H9 (cell line): ENCODE measurements at regions not wholly inside any gene's neighbourhood (a gene's known extent, or its start where the extent isn't known, plus 50 kb on each side); places are given as distances from the start of the nearest gene placed in this dataset.

Experiments used
- DNase-seq: peaks from one replicate; pipeline ENCODE4 v3.0.0-alpha.2; 2017
- H2AFZ ChIP-seq: one replicate; pipeline ENCODE4 v1.6.1; 2013; ENCODE audit warnings: mild to moderate bottlenecking, low read length, control low read depth, moderate library complexity
- H2AK5ac ChIP-seq: 2 replicates; pipeline ENCODE4 v1.6.1; 2013; ENCODE audit warnings: low read length, control low read depth, mixed read lengths; ENCODE audit not compliant: insufficient read length
- H2BK120ac ChIP-seq: one replicate; pipeline ENCODE4 v1.6.1; 2013; ENCODE audit warnings: low read depth, mild to moderate bottlenecking, low read length, control low read depth, inconsistent platforms; ENCODE audit not compliant: poor library complexity, severe bottlenecking
- H2BK12ac ChIP-seq: 2 replicates; pipeline ENCODE4 v1.6.1; 2013; ENCODE audit warnings: low read length, control low read depth, mixed read lengths, low read depth; ENCODE audit not compliant: insufficient read length
- H2BK15ac ChIP-seq: 2 replicates; pipeline ENCODE4 v1.6.1; 2013; ENCODE audit warnings: low read depth, low read length, control low read depth
- H2BK20ac ChIP-seq: one replicate; pipeline ENCODE4 v1.6.1; 2013; ENCODE audit warnings: low read depth, mild to moderate bottlenecking, low read length, control low read depth, inconsistent platforms; ENCODE audit not compliant: poor library complexity, severe bottlenecking
- H2BK5ac ChIP-seq: 2 replicates; pipeline ENCODE4 v1.6.1; 2013; ENCODE audit warnings: low read length, control low read depth, mixed read lengths; ENCODE audit not compliant: insufficient read length
- H3K14ac ChIP-seq: 2 replicates; pipeline ENCODE4 v1.6.1; 2013; ENCODE audit warnings: low read length, control low read depth; ENCODE audit not compliant: insufficient read depth
- H3K18ac ChIP-seq: 2 replicates; pipeline ENCODE4 v1.6.1; 2013; ENCODE audit warnings: low read depth, mild to moderate bottlenecking, mixed read lengths, low read length, control low read depth; ENCODE audit not compliant: insufficient read length
- H3K23ac ChIP-seq: 2 replicates; pipeline ENCODE4 v1.6.1; 2013; ENCODE audit warnings: low read length, control low read depth, mixed read lengths, low read depth; ENCODE audit not compliant: insufficient read length
- H3K23me2 ChIP-seq: 2 replicates; pipeline ENCODE4 v1.6.1; 2013; ENCODE audit warnings: low read depth, mild to moderate bottlenecking, mixed read lengths, low read length, control low read depth; ENCODE audit not compliant: insufficient read length, poor library complexity, severe bottlenecking
- H3K27ac ChIP-seq: 2 replicates; pipeline ENCODE4 v1.5.1; 2013; ENCODE audit warnings: low read length, control low read depth, mixed read lengths, low read depth; ENCODE audit not compliant: insufficient read length
- H3K27me3 ChIP-seq: 2 replicates; pipeline ENCODE4 v1.6.1; 2013; ENCODE audit warnings: low read length, control low read depth, inconsistent platforms; ENCODE audit not compliant: insufficient read depth
- H3K4ac ChIP-seq: 2 replicates; pipeline ENCODE4 v1.6.1; 2013; ENCODE audit warnings: low read depth, mild to moderate bottlenecking, control low read depth, inconsistent platforms, low read length, moderate library complexity
- H3K4me1 ChIP-seq: 2 replicates; pipeline ENCODE4 v1.6.1; 2013; ENCODE audit warnings: low read length, control low read depth, inconsistent platforms; ENCODE audit not compliant: insufficient read depth
- H3K4me2 ChIP-seq: 2 replicates; pipeline ENCODE4 v1.6.1; 2013; ENCODE audit warnings: low read length, control low read depth, mixed read lengths; ENCODE audit not compliant: insufficient read length, insufficient read depth
- H3K56ac ChIP-seq: 2 replicates; pipeline ENCODE4 v1.6.1; 2013; ENCODE audit warnings: low read depth, mild to moderate bottlenecking, mixed read lengths, low read length, control low read depth; ENCODE audit not compliant: insufficient read length
- H3K79me1 ChIP-seq: 2 replicates; pipeline ENCODE4 v1.6.1; 2013; ENCODE audit warnings: low read depth, mild to moderate bottlenecking, moderate library complexity, low read length, control low read depth, inconsistent platforms; ENCODE audit not compliant: insufficient read depth, poor library complexity, severe bottlenecking
- H3K79me2 ChIP-seq: 2 replicates; pipeline ENCODE4 v1.6.1; 2013; ENCODE audit warnings: low read length, control low read depth, inconsistent platforms; ENCODE audit not compliant: insufficient read depth
- H3K9ac ChIP-seq: 2 replicates; pipeline ENCODE4 v1.6.1; 2013; ENCODE audit warnings: low read length, control low read depth, mixed read lengths; ENCODE audit not compliant: insufficient read length; ENCODE audit errors: extremely low read depth
- H3K9me3 ChIP-seq: one replicate; pipeline ENCODE4 v1.6.1; 2013; ENCODE audit warnings: low read depth, low read length, inconsistent platforms; ENCODE audit not compliant: control insufficient read depth
- H3T11ph ChIP-seq: one replicate; pipeline ENCODE4 v1.6.1; 2013; ENCODE audit warnings: mild to moderate bottlenecking, low read length, control low read depth, inconsistent platforms
- H4K20me1 ChIP-seq: one replicate; pipeline ENCODE4 v1.6.1; 2013; ENCODE audit not compliant: control insufficient read depth, insufficient read length, insufficient read depth
- H4K5ac ChIP-seq: 2 replicates; pipeline ENCODE4 v1.6.1; 2013; ENCODE audit warnings: low read depth, mild to moderate bottlenecking, mixed read lengths, low read length, control low read depth; ENCODE audit not compliant: insufficient read length
- H4K8ac ChIP-seq: replicated peaks from 2 replicates; pipeline ENCODE4 v1.6.1; 2013; ENCODE audit warnings: low read length, control low read depth, mixed read lengths, low read depth; ENCODE audit not compliant: insufficient read length
- H4K91ac ChIP-seq: 2 replicates; pipeline ENCODE4 v1.6.1; 2013; ENCODE audit warnings: low read depth, mild to moderate bottlenecking, moderate library complexity, mixed read lengths, low read length, control low read depth; ENCODE audit not compliant: insufficient read length
- H3K27ac Mint-ChIP-seq, 3 experiments: 2 replicates in 2 of 3; 3 replicates in 1 of 3; pipeline ENCODE4 v1.8.0; 2020 to 2021; ENCODE audit warnings: mixed read lengths in 3 of 3, mild to moderate bottlenecking in 1 of 3, moderate library complexity in 1 of 3
- H3K27me3 Mint-ChIP-seq: 2 replicates; pipeline ENCODE4 v1.8.0; 2021; ENCODE audit warnings: low read depth, mild to moderate bottlenecking, moderate library complexity, mixed read lengths
- H3K36me3 Mint-ChIP-seq, 3 experiments: 2 replicates in 2 of 3; 3 replicates in 1 of 3; pipeline ENCODE4 v1.8.0; 2020 to 2021; ENCODE audit warnings: low read depth in 3 of 3, mixed read lengths in 3 of 3; ENCODE audit not compliant: insufficient read depth in 1 of 3
- H3K4me1 Mint-ChIP-seq, 2 experiments: 2 replicates each; pipeline ENCODE4 v1.8.0; 2020; ENCODE audit warnings: mixed read lengths in 2 of 2
- H3K4me3 Mint-ChIP-seq, 2 experiments: 2 replicates in 1 of 2; 3 replicates in 1 of 2; pipeline ENCODE4 v1.8.0; 2020 to 2021; ENCODE audit warnings: mild to moderate bottlenecking in 2 of 2, mixed read lengths in 2 of 2, moderate library complexity in 1 of 2
- H3K9me3 Mint-ChIP-seq, 2 experiments: 2 replicates in 1 of 2; 3 replicates in 1 of 2; pipeline ENCODE4 v1.8.0; 2020; ENCODE audit warnings: mild to moderate bottlenecking in 2 of 2, mixed read lengths in 2 of 2, moderate library complexity in 1 of 2
- CTCF ChIP-seq: fragments of 200-600 bp; sonication (generic); conservative IDR thresholded peaks from 3 replicates; pipeline ENCODE4 v1.8.0; 2021; ENCODE audit warnings: antibody characterized with exemption, mild to moderate bottlenecking

GRCh38 chr12:60191676-60192359 is 596.0 kb downstream of the SLC16A7 start:
- no peak for TF ChIP-seq CTCF
- no peak overlapping the region for H3K27ac ChIP-seq
- H4K8ac ChIP-seq = no peak overlapping the region
- no peak overlapping the region for H2AK5ac ChIP-seq
- no peaks in the 10 kb centered on the region for H3K79me2 ChIP-seq
- H2BK5ac ChIP-seq = no peak overlapping the region
- Mint-ChIP-seq H3K4me3 (no peak overlapping the region), H3K36me3 (no peaks in the 10 kb centered on the region; a peak in 1 of 7 replicates), H3K27ac (no peak overlapping the region), H3K9me3 (peaks cover 0 to 8% of the 10 kb centered on the region in 2 experiments; a peak in 2 of 5 replicates), H3K27me3 (no peaks in the 10 kb centered on the region), H3K4me1 (no peaks in the 10 kb centered on the region)
- H4K5ac ChIP-seq = no peak overlapping the region
- H2BK120ac ChIP-seq = no peak overlapping the region
- H2BK20ac ChIP-seq = no peak overlapping the region
- no peak overlapping the region for H3K14ac ChIP-seq
- H2BK15ac ChIP-seq = no peak overlapping the region
- DNase-seq = no peak
- H3T11ph ChIP-seq = no peak overlapping the region
- no peak overlapping the region for H3K23ac ChIP-seq
- no peaks in the 10 kb centered on the region for H3K23me2 ChIP-seq
- no peaks in the 10 kb centered on the region for H3K27me3 ChIP-seq
- no peak overlapping the region for H4K91ac ChIP-seq
- H2BK12ac ChIP-seq = no peak overlapping the region
- no peaks in the 10 kb centered on the region for H3K4me1 ChIP-seq
- H2AFZ ChIP-seq = no peak overlapping the region
- no peaks in the 10 kb centered on the region for H3K9me3 ChIP-seq
- no peak overlapping the region for H3K56ac ChIP-seq
- H4K20me1 ChIP-seq = no peaks in the 10 kb centered on the region
- H3K18ac ChIP-seq = no peak overlapping the region
- H3K4ac ChIP-seq = no peak overlapping the region
- no peak overlapping the region for H3K9ac ChIP-seq
- H3K4me2 ChIP-seq = no peak overlapping the region
- no peaks in the 10 kb centered on the region for H3K79me1 ChIP-seq
